HG03439 (cell line): ENCODE measurements at regions not wholly inside any gene's neighbourhood (a gene's known extent, or its start where the extent isn't known, plus 50 kb on each side); places are given as distances from the start of the nearest gene placed in this dataset.
A peak's percentile ranks its signal among the peaks of the same experiment; 100 is the strongest.

Source experiments
- ATAC-seq: cut with Tn5 transposase; IDR thresholded peaks from one replicate; pipeline ENCODE4 v1.9.1; 2021; ENCODE audit warnings: mild to moderate bottlenecking, moderate library complexity; ENCODE audit not compliant: unreplicated experiment

DNA sequence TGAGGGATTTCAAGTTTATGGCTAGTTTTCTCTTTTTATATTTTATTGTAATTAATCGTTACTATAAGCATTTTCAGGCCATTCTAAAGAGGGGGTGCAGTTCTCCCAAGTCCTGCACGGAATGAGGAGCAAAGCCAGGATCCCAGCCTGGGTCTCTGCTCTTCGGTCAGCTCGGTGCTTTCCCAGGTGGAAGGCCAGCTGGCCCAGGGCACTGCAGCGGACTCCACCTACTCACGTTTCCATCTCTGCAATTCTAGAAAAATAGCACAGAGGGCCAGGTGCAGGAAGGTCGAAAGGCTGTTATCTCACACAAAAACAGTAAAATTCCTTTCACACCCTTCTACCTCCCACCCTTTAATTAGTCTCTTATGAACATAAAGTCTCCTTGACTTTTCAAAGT, 59.5 kb upstream of the HES1 start:
- ATAC-seq = no peak

DNA sequence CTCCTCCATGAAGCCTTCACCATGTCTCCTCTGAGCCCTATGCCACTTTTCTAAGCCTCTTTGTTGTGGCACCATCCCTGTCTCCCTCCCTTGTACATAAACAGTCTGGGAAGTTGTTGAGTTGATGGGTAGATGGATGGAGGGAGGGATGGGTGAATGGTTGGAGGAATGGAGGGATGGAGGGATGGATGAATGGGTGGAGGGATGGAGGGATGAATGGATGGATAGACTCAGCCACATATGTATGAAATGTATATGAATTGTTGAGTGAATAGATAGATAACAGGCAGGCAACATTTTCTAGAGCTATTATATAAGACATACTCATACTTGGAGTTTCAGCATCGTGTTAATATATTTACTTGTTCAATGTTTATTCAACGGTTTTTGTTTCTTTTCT, 58.3 kb upstream of the HES1 start:
- ATAC-seq = no peak

DNA sequence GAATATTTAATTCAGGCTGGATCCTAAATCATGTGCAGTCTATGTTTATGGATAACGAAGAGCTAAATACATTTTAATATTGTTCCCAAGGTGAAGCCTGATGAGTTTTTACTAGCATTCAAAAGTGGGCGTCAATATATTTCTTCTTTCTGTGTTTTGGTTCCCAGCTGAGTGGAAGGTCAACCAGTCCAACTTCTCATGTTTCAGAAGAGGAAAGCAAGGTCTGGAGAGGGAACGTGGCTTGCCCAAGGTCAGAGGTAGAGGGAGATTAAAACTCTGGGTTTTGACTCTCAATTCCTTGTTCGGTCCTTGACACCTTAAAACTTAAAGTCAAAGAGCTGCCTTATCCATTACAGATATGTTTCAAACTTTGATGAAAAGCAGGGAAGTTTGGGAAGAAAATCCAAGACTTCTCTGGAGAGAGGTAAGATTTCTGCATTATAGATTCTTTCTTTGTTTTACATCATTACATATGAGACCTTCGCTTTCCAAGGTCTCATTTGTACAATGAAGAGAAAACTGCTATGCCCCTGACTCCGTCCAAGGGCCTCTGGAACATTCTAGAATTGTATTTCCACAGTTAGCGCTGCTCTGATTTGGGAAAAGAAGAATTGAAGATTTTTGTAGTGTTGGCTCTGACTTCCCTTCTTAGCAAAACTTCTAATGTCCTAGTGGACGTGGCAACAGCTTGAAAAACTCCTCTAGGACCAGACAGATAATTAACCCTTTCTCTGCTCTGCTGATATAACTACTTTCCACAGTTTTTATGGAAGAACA, 57.7 kb upstream of the HES1 start:
- ATAC-seq = no peak

DNA sequence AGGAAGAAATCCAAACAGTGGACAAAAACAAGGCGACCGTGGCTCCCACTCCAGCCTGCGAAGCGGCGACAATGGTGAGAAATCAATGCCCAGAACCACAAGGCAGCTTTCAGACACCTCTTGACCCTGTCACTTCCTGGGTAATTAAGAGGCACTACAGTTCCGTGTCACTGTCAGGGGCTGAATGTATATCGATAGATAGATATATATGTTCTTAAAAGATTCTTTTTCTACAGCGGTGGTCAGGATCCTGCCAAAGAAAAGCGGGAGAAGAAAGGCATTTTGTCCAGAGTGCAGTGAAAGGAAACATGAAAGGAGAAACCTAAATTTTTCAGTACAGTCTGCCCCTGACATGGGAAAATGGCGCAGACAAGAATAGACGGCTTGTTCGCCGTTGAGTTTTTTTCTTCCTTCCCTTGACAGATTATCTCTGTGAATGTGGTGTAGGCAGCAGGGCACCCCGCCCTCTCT, 56.2 kb upstream of the HES1 start:
- no peak for ATAC-seq

DNA sequence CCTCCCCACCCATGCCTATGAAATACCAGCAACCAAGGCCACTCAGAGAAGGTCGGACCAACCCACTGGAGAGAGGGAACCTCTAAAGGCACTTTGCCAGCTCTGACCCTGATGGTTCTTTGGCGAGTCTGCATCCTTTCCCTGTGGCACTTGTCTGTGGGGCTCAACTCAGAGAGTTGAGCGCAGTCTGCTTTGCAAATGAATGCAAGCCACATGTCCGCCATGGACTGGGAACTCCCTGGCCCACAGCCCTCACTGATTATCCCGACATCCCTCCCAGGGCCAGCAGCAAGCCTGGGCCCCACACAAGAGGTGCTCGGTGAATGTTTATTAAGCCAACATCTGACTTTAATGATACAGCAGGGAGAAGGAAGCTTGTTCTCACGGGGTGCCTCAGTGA, 55.5 kb upstream of the HES1 start:
- ATAC-seq = no peak

DNA sequence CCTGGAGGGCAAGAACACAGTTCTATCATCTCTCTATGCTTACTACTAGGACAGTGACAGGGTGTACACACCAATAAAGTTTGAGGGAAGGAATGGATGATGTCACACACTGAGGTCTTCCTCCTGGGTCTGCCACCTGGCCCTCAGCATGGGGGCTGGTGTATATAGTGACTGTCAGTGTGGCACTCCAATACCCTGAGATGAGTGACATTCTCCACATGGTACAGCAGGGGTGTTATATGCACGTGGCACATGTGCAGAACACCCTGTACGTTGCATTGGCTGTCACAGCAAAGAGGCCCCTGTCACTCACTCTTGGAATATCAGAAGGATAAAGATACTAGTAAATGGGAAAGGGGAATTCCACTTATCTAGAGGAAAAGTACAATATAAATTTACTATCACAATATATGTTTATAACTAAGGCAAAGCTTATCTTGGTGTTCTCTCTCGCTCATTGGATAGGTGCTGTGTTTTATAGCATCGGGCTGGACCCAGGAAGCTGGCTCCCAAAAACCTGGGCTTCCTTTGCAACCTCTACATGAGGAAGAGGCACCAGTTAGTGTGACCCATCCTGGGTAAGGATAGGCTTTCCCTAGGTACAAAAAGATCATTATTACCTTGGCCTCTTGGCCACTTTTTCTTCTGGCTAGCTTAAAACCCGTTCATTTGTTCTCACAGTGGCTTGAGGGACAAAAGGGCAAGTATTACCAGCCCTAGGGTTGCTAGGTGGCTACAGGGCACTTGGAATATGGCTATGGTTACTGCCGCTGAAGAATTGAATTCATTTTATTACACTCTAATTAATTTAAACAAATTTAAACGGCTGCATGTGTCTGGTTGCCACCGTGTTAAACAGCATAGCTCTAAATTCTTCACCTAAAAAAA, 54.8 kb upstream of the HES1 start:
- ATAC-seq = no peak

DNA sequence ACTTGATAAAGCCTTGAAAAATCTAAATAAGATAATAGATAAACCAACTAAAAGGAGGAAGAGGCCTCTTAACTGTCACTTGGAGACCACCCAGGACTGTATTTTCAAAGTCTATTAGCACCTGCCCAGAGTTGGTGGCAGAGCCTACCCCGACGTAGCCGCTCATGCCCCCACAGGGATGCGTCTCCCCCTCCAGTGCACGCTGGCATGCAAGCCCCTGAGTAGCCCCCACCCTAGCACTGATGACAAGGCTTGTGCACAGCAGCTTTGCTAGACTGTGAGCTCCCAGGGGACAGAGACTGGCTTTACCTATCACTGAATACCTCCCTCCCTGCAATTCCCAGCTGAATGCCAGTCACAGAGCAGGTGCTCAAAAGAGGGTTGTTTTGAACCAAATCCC, 54.1 kb upstream of the HES1 start:
- no peak for ATAC-seq

DNA sequence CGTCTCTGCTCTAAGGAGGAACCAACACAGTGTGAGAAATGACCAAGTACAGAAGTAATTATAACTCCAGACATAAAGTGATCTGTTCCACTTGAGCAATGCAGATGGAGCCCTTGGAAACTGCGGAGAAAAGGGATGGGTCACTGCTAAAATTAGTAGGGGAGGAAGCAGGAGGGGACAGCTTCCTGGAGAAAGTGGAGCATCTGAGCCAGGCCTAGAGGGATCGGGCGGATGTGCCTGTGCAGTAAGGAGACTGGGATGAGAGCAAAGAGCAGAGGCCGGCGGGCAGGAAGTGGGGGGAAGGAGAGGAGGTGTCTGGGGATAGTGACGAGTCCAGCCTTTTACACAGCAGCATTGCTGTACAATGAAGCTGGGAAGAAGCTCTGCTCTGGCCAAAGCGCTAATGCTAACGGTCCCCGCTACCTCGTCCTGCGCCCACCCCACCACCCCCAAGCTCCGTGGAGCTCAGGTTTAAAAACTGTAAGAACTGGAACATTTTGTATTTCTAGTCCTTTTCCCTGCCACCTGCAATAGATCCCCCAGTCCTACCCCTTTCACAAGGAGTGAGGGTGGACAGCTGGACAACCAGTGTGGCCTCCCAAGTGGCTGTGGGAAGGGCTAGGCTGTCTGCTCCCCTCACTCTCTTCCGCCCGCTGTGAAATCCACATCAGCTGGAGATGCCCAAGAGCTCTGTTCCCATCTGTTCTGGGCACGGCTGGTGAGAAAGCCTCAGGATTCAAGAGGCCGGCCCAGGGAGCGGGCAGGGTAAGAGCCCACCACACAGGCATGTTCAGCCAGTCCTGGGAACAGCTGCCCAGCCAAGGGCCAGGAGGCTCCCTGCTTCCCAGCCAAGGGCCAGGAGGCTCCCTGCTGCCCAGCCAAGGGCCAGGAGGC, 53.0 kb upstream of the HES1 start:
- no peak for ATAC-seq

DNA sequence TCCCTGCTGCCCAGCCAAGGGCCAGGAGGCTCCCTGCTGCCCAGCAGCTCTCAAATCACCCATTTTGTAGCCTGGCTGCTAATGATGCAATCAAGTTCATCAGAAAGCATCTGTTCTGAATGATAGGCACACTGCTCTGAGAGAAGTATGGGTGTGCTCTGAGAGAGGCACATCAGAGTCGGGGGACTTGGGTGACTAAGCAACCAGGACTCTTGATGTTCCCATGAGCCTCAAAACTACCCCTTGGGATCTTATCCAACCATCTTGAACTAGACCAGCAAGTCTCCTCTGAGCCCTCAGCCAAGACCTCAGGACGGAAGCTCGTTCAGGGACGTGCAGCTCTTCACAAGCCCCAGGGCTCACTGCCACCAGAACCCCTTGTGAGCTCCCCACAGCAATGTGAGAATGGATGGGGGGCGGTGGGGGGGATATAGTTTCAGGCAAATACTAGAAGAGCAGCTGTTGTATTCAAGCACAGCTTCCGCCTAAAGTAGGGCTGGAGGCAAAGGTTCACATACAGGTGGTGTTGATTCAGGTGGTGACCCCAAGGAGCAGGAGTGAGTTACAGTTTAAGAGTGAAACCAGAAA, 52.2 kb upstream of the HES1 start:
- ATAC-seq = no peak

DNA sequence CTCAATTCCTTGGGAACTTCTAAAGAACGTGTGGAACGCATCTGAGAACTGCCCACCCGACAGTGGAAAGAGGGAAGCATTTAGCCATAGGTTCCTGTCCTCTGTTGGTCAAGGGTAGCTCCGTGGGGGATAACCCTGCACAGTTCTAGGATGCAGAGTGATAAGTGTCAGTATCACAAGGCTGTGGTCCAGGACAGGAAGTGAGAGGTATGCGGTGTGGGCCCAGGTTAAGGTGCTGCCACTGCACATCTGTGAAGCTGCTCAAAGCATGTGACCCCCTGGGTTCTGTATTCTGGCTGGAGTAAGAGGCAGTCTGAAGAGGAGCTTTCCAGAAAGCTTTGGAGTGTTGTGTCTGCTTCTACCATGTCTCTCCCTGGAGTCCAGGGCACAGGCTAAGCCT, 51.7 kb upstream of the HES1 start:
- peak; percentile 89 for ATAC-seq
